ENCODE measurements at regions not wholly inside any gene's neighbourhood (a gene's known extent, or its start where the extent isn't known, plus 50 kb on each side); places are given as distances from the start of the nearest gene placed in this dataset.
"Not testable (repeated sequence)": the region's sequence is repeated elsewhere in the genome, so short reads cannot be mapped to it uniquely, and the experiment has no call there.

DNA sequence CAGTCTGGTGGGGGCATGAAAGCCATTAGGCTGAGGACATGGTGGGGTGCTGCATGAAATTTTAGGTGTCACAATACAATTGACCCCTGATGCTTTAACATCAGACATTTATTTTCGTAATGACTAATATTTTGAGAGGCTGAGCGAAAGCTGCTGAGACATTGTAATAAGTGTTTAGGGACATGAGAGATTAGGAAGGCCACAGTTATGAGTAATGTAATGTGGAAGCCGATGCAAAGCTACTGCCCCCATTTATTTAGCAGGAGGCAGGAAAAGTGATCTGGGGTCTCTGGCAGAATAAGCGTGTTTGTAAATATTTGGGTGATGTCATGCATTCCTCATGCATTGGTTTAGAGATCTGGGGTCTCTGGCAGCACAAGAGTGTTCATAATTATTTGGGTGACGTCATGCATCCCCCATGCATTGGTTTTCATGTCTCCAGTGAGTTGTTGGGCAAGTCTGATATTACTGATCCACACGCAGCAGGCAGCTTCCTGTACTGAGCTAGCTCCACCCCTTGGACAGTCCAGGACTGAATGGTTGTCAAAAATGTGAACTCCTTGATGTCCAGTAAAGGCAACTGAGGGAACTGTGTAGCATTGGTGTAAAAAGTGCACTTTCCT lies 2694.5 kb upstream of the DEFB115 start:
- TF ChIP-seq, protein P1, sequence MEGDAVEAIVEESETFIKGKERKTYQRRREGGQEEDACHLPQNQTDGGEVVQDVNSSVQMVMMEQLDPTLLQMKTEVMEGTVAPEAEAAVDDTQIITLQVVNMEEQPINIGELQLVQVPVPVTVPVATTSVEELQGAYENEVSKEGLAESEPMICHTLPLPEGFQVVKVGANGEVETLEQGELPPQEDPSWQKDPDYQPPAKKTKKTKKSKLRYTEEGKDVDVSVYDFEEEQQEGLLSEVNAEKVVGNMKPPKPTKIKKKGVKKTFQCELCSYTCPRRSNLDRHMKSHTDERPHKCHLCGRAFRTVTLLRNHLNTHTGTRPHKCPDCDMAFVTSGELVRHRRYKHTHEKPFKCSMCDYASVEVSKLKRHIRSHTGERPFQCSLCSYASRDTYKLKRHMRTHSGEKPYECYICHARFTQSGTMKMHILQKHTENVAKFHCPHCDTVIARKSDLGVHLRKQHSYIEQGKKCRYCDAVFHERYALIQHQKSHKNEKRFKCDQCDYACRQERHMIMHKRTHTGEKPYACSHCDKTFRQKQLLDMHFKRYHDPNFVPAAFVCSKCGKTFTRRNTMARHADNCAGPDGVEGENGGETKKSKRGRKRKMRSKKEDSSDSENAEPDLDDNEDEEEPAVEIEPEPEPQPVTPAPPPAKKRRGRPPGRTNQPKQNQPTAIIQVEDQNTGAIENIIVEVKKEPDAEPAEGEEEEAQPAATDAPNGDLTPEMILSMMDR (IDR thresholded peaks at IDR 0.05) = not testable (repeated sequence)
- TF ChIP-seq POLR2A (IDR thresholded peaks at IDR 0.05) = not testable (repeated sequence)

All from adrenal gland (tissue), 5 donors.